ENCODE measurements at regions not wholly inside any gene's neighbourhood (a gene's known extent, or its start where the extent isn't known, plus 50 kb on each side); places are given as distances from the start of the nearest gene placed in this dataset.

DNA sequence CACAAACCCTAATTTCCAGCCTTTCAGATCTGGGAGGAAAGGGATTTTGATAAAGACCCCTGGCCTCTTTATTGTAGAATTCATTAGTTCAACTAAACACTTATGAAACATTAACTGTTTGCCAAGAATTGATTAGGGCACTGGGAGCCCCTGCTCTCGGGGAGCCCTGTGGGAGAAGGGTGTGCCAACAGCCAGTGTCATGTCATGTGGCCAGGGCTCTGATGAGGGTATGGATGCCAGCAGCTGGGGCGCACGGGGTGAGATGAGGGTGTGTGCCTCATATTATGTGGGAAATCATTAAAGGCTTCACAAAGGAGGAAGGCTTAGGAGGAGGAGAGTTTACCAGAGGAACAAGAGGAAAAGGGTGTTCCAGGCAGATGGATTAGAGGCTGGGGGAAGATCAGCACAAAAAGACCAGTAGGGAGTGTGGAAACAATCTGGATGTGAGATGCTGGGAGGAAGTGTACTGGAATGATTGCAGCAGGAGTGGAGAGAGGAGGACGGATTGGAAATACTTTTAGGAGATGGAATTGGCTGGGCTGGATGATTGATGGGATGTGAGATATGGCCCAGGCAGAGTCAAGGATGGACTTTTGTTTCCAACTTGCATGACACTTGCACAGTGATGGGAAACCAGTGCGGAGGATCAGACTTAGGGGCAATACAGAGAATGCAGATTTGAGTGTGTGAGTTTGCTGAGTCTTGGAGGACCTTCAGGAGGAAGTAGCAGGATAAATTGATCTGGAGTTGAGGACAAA is 137.8 kb downstream of the CSNK2A3 start:
- ATAC-seq (ENCODE audit: insufficient number of reproducible peaks, low FRiP score, low read depth) (no peak), DNase-seq (ENCODE audit: low spot score) (no peak)
- no peaks in the 10 kb centered on the region for H3K36me3 ChIP-seq
- TF ChIP-seq, protein P1, sequence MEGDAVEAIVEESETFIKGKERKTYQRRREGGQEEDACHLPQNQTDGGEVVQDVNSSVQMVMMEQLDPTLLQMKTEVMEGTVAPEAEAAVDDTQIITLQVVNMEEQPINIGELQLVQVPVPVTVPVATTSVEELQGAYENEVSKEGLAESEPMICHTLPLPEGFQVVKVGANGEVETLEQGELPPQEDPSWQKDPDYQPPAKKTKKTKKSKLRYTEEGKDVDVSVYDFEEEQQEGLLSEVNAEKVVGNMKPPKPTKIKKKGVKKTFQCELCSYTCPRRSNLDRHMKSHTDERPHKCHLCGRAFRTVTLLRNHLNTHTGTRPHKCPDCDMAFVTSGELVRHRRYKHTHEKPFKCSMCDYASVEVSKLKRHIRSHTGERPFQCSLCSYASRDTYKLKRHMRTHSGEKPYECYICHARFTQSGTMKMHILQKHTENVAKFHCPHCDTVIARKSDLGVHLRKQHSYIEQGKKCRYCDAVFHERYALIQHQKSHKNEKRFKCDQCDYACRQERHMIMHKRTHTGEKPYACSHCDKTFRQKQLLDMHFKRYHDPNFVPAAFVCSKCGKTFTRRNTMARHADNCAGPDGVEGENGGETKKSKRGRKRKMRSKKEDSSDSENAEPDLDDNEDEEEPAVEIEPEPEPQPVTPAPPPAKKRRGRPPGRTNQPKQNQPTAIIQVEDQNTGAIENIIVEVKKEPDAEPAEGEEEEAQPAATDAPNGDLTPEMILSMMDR (IDR thresholded peaks at IDR 0.05) = no peak
- no peak overlapping the region for H3K4me3 ChIP-seq
- no peaks in the 10 kb centered on the region for H3K9me3 ChIP-seq
- peaks cover 5 to 25% of the 10 kb centered on the region in 2 donors for H3K4me1 ChIP-seq (ENCODE audit: control insufficient read depth in 1 of 2, low read depth in 2 of 2)
- no peaks in the 10 kb centered on the region for H3K27me3 ChIP-seq (replicated peaks; ENCODE audit: insufficient read depth)
- no peak overlapping the region for H3K27ac ChIP-seq

DNA sequence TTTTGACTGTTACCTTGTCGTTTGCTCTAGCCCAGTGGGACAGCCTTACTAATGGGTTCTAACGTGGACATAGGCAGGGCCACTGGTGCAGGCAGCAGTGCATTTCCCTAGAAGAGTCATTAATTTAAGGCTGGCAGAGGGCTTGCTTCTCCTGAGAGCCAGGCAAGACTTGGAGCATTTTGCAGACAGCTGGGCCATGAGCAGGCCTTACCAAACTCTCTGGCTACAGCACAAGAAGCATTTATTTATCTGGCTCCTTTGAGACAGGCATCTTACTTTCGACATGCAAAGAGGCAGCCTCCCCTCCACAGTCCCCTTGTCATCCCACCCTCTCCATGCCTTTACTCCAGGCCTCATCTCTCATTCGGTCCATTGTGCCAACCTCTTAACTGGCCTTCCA is 139.9 kb downstream of the CSNK2A3 start:
- DNase-seq (ENCODE audit: low spot score) (no peak), ATAC-seq (ENCODE audit: insufficient number of reproducible peaks, low FRiP score, low read depth) (no peak)
- TF ChIP-seq, protein P1 (IDR thresholded peaks at IDR 0.05) = no peak
- H3K4me1 ChIP-seq (ENCODE audit: control insufficient read depth in 1 of 2, low read depth in 2 of 2) = peaks cover 5 to 22% of the 10 kb centered on the region in 2 donors
- H3K36me3 ChIP-seq = no peaks in the 10 kb centered on the region
- no peak overlapping the region for H3K27ac ChIP-seq
- no peaks in the 10 kb centered on the region for H3K9me3 ChIP-seq
- no peak overlapping the region for H3K4me3 ChIP-seq
- H3K27me3 ChIP-seq (replicated peaks; ENCODE audit: insufficient read depth) = no peaks in the 10 kb centered on the region

DNA sequence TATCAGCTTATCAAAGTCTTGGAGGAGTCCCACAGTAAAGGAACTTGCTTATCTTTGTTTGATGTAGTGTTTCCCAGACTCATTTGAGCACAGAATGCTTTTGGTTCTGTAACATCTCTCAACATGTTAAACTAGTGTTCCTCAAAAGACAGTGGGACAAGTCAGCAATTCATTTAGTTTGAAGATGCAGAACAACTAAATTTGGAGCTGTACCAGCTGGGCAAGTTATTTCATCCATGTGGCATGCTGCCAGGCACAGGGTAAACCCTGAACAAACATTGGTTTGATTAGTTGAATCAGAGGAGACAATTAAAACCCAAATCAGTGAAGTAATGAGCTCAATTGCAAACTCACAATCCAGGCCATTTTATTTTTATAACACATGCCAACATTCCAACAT is 141.2 kb downstream of the CSNK2A3 start:
- peaks cover 5 to 22% of the 10 kb centered on the region in 2 donors for H3K4me1 ChIP-seq (ENCODE audit: control insufficient read depth in 1 of 2, low read depth in 2 of 2)
- DNase-seq (ENCODE audit: low spot score) = no peak
- H3K27ac ChIP-seq = no peak overlapping the region

DNA sequence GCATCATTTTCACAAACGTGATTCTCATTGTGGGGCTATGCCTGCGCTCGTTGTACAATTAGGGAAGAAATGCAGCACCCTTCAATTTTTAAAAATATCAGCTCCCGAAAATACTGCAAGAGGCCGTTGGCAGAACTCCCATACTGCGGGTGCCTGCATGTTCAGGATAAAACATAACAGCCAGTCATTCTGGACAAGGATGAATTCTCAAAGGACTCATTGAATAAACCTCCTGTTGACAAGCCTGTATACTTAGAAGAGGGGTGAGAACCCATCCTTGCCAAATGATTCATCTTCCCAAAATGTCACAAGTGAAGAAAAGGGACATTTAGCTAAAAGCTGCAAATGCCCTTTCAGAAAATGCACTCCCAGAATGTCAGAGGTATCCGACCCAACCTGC is 141.9 kb downstream of the CSNK2A3 start:
- no peak overlapping the region for H3K4me3 ChIP-seq
- no peak for ATAC-seq (ENCODE audit: insufficient number of reproducible peaks, low FRiP score, low read depth)
- no peaks in the 10 kb centered on the region for H3K36me3 ChIP-seq
- no peak overlapping the region for H3K27ac ChIP-seq
- TF ChIP-seq, protein P1 (IDR thresholded peaks at IDR 0.05) = no peak
- no peaks in the 10 kb centered on the region for H3K27me3 ChIP-seq (replicated peaks; ENCODE audit: insufficient read depth)
- no peak for DNase-seq (ENCODE audit: low spot score)
- peaks cover 5 to 22% of the 10 kb centered on the region in 2 donors for H3K4me1 ChIP-seq (ENCODE audit: control insufficient read depth in 1 of 2, low read depth in 2 of 2)
- no peaks in the 10 kb centered on the region for H3K9me3 ChIP-seq

More for the DNA sequence above, 141.2 kb downstream of the CSNK2A3 start:
- Histone ChIP-seq H3K36me3 (no peaks in the 10 kb centered on the region), H3K27me3 (replicated peaks; ENCODE audit: insufficient read depth) (no peaks in the 10 kb centered on the region), H3K4me3 (no peak overlapping the region), H3K9me3 (no peaks in the 10 kb centered on the region)
- TF ChIP-seq, protein P1 (IDR thresholded peaks at IDR 0.05) = no peak
- ATAC-seq (ENCODE audit: insufficient number of reproducible peaks, low FRiP score, low read depth) = no peak

DNA sequence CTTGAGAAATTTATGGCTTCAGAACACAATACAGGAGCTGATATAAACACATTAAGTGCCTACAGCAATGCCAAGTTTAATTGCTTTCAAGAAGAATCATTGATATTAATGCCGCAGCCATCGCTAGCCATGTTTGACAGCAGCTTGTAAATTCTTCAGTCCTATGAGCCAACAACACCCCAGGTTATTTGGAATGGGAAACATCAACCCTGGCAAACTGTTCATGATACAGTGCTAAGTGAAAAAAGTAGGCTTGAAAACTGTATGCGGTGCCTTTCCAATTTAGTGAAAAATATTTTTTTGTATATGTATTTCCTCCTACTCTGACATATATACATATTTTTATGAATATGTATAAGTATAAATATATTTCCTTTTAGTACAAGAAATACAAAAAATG is 142.6 kb downstream of the CSNK2A3 start:
- no peaks in the 10 kb centered on the region for H3K27me3 ChIP-seq (replicated peaks; ENCODE audit: insufficient read depth)
- H3K4me3 ChIP-seq = no peak overlapping the region
- H3K36me3 ChIP-seq = no peaks in the 10 kb centered on the region
- peaks cover 5 to 22% of the 10 kb centered on the region in 2 donors for H3K4me1 ChIP-seq (ENCODE audit: control insufficient read depth in 1 of 2, low read depth in 2 of 2)
- TF ChIP-seq, protein P1 (IDR thresholded peaks at IDR 0.05) = no peak
- H3K27ac ChIP-seq = no peak overlapping the region
- H3K9me3 ChIP-seq = no peaks in the 10 kb centered on the region
- ATAC-seq (ENCODE audit: insufficient number of reproducible peaks, low FRiP score, low read depth) = no peak
- no peak for DNase-seq (ENCODE audit: low spot score)
